HG02763 (cell line): ENCODE measurements at regions not wholly inside any gene's neighbourhood (a gene's known extent, or its start where the extent isn't known, plus 50 kb on each side); places are given as distances from the start of the nearest gene placed in this dataset.

Experiments
- ATAC-seq: cut with Tn5 transposase; IDR thresholded peaks from one replicate; pipeline ENCODE4 v1.9.1; 2021; ENCODE audit warnings: mild to moderate bottlenecking, moderate library complexity; ENCODE audit not compliant: unreplicated experiment

GRCh38 chr3:170753421-170754310, 116.3 kb downstream of the RPL22L1 start:
- ATAC-seq: no peak

DNA sequence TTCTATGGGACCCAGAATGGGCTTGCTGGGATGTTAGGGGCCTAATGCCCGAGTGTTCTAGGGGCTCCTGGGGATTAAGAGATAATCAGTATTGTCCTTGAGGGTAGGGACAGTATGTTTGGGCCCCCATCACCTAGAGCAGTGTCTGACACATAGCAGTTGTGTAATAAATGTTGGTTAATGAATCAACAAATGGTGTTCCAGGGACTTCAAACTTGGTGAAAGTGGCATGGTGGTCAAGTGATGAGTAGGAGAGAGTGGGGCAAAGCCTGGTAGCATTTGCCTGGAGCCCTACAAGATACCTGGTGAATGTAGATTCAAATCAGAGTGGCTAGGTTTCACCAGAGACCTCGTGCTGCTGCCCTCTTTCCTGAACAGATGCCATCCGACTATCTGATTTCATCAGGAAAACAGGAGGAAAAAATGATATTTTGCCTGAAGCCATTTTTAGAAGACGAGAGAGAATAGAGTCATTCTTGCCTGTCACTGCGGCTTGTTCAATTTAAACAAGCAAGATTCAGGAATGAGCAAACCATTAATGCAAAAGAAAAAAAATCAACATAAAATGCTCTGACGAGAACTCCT, 117.3 kb downstream of the RPL22L1 start:
- no peak for ATAC-seq

DNA sequence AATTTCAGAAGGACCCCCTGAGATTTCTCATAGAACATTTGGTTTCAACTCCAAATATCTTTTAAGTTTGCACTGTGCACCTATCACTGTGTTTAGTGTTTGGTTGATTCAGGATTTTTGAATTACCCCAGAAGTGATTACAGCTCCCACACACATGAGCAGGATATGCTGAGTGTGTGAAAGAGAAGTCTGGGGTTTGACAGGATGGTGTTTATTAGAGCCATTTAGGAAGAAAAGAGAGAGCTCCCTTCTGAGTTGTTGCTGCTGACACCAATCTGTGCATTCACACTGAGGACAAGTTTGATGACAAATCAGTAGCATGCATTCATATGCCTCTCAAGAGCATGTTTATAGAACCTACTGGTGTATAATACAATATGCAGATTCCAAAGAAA, 118.1 kb downstream of the RPL22L1 start:
- no peak for ATAC-seq

DNA sequence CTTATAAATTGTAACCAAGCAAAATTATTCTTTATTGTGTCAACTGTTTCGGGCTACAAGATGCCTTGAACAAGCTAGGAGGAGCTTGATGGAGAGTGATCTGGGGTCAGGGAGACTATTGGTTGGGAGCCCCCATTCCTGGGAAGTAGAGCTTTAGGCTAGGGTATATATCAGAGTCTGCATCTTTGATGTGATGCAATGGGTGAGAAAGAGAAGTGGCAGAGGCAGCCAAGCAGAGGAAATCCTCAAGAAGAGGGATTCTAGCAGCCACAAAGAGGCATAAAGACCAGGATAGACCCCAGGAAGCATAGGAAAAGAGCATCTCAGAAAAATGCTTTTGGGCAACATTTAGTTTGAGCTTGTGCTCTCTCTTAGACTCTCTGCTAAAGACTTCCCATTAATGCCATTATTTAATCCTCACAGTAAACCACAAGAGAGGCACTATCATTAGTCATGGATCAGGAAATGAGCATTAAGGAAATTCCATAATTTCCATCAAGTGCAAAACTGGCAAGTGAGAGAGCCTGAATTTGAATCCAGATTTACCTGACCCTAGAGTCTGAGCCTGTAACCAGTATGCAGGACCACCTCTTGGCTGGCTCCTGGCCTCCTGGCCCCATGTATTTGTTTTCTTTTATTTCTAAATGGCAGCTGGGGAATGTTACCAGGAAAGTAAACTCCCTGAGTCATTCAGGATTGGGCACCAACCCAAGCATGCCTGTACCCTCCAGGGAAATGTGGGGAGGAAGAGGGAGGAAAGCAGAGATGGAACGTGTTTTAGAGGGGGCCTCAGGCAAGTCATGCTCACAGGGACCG, 118.7 kb downstream of the RPL22L1 start:
- no peak for ATAC-seq

- no peak for ATAC-seq
These were observed 119.5 kb downstream of the RPL22L1 start for GRCh38 chr3:170750478-170750830.

DNA sequence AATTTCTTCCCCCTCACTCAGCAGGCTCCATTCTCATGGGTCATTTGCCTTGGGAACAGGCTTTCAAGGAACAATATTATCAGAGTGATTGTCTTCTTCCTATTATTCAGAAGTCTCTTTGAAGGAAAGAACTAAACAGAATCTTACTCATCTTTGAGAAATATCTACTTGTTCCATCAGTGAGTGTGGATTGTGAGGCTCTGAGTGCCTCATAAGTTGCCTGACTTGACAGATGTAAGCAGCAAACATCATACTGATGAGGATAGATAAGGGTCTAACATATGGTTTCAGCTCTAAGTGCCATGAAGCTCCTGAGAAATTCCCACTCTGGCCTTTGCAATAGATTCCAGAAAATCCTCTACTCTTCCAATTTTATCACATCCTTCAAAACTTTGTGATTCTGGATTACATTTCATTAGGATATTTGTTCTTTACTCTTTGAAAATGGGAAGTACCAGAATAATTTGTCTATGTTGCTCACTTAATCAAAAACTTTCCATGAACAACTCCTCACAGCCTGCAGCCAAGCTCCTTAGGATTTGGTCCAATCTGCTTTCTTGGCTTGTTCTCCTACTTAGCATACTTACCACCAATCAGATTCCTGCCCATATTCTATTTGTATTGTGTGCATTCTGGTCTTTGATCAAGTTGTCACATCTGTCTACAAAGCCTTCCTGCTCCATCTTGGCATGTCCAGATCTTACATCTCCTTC, 120.1 kb downstream of the RPL22L1 start:
- ATAC-seq: no peak

GRCh38 chr3:170749185-170749584, 120.8 kb downstream of the RPL22L1 start:
- ATAC-seq: no peak

DNA sequence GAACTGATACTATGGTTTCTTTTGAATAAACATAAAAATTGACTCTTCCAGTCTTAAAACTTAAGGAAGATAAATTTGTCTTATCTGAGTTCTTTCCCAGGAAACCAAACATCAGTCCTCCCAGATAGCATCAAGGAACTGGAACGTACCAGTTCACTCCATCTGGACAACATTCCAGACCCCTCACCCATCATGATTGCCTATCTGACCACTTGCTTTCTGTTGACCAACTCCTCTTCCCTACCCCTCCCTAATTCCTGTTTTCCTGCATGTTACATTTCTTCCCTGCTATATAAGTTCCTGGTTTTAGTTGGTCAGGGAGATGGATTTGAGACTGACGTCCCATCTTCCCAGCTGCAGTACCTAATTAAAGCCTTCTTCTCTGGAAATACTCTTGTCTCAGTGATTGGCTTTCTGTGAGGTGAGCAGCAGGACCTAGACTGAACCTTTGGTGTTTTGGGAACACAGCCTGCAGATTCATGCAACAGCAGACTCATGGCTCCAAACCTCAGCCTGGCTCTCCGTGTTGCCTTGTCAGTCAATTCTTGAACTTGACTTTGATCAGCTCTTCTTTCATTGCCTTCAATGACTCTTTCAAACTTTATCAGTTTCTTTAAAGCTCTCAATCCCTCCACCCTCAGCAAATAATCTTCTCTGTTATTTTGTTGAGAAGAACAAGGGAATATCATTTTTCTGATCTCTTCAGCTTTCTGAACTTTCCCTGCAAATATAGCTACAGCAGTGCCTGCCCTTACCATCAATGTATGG, 123.6 kb downstream of the RPL22L1 start:
- ATAC-seq: no peak

DNA sequence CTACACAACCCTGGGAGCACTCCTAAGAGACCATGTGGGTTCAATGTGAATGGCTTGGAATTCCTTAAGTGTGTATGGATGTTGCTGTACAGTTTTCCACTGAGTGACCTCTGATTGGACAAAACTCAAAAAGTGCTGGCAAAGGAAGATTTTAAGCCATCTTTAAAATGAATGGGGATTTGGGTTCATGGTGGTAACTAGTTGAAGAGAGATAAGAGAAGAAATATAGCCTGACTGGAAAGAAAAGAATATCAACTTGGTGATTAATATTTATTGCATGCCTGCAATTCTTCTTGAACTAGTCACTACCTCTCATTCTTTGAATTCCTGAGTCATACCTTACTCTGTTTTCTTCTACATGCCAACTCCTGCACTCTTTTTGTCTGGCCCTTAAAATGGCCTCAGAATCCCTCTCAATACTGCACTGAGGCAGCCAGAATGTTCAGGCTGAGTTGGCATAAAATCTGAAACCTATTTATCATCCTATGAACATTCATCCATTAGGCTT, 124.7 kb downstream of the RPL22L1 start:
- ATAC-seq: no peak

DNA sequence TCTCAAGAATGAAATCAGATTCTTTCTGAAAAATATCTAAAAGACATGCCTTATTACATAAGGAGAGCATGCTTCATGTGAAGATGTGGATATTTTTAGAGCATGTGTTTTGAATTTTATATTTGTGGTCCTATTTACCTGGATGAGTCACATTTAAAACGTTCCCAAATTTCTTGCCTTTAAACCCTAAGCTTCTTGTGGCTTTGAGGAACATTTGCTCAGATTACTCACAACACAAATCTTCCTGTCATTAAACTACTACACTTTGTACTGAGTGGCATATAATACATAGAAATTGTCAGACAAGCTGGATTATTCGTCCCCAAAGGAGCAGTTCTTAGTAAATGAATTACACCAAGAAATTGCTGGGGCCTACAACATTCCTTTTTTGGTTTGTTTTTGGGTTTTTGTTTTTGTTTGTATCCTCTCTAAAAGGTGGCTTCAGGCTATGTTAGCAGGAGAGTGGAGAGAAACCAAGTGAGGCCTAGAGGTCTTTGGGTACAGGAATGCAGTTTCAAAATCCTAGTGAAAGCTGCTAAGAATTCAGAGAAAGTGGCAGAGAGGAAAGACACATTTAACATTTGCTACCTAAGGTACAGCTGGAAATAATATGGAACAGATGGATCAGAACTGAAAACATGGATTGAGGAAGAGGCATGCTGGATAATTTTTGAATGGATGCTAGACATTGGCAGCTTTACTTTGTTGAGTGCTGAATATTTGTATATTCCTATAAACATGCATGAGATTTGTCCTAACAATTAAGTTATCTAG, 128.1 kb downstream of the RPL22L1 start:
- ATAC-seq: no peak

DNA sequence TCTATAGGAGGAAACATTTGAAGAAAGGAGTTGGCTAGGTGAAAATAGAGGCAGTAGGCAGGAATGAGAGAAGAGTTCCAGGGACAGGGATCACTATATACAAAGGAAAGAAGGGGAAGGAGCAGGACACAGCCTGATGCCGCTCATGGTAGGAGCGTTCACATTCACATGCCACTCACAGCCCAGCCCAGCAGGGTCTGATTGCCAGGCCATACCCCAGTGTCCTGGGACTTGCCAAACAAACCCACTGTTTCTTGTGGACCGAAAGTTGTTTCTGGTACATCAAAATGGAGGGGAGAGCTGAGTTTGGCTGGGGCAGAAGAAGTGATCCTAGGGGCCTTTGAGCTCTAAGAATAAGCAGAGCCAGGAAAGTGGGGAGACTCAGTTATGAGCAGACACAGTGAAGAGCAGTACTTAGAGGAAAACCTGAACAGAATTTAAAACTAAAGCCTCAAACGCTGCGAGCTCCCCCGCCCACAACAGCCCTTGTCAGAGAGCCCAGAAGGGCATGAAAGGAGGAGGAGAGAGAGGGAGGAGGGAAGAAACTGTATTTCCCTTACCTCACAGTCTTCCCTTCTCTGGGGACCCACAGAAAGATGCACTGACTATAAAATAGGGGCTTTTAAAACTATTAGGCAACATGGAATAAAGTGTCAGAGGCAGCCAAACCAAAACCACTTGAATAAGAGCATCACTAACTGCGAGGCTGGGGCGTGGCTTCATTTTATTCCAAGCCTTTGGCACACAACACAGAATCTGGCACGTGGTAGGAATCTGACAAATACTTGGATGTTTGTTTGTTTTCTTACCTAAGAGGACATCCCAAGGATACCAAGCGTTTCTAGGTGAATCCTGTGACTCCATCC, 129.0 kb downstream of the RPL22L1 start:
- ATAC-seq: no peak

- no peak for ATAC-seq
These were observed 129.7 kb downstream of the RPL22L1 start for GRCh38 chr3:170740285-170740684.

GRCh38 chr3:170739410-170739809, 130.6 kb downstream of the RPL22L1 start:
- ATAC-seq: no peak

DNA sequence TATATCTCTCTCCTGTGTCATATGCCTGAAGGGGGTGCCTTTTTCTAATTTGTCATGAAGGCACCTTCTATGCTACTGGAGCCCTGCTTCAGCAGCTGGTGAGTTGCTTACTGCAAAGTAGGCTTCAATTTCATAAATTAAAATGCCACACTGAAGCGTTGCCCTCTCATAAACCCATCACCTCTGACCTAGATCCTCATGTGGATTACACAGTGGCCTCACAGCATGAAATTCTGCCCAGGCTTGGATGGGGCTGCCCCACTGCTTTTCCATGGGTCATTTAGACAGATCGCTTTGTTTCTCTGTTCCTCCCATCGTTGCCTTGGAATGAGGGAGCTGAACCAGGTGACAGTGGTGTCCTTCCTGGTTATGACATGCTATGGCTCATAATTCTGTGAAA, 131.2 kb downstream of the RPL22L1 start:
- no peak for ATAC-seq

- ATAC-seq: no peak
These were observed 132.4 kb downstream of the RPL22L1 start for GRCh38 chr3:170737498-170738162.

GRCh38 chr3:170735821-170736220, 134.2 kb downstream of the RPL22L1 start:
- ATAC-seq: no peak

GRCh38 chr3:170734735-170735065, 135.3 kb downstream of the RPL22L1 start:
- ATAC-seq: no peak
